Ureter (tissue), 1 donor: ENCODE measurements at regions not wholly inside any gene's neighbourhood (a gene's known extent, or its start where the extent isn't known, plus 50 kb on each side); places are given as distances from the start of the nearest gene placed in this dataset.
"Not testable (repeated sequence)": the region's sequence is repeated elsewhere in the genome, so short reads cannot be mapped to it uniquely, and the experiment has no call there.

ENCODE experiments used
- DNase-seq: peaks from one replicate; pipeline ENCODE4 v3.0.0-alpha.2; 2020; ENCODE audit warnings: low spot score
- donor health status: DM: yes; HTN: yes; CAD: no.

- DNase-seq, result no peak
Measured at GRCh38 chr11:87878373-87878825, 296.8 kb downstream of the RAB38 start.

GRCh38 chr11:87871056-87871455 is 304.2 kb downstream of the RAB38 start:
- no peak for DNase-seq

- DNase-seq, result no peak
Measured at GRCh38 chr11:87870086-87870485, 305.2 kb downstream of the RAB38 start.

GRCh38 chr11:87866951-87867350 is 308.3 kb downstream of the RAB38 start:
- no peak for DNase-seq

GRCh38 chr11:87861030-87861429 is 314.2 kb downstream of the RAB38 start:
- DNase-seq, result no peak

GRCh38 chr11:87859636-87860035 is 315.6 kb downstream of the RAB38 start:
- no peak for DNase-seq

- DNase-seq, result no peak
Measured at GRCh38 chr11:87851827-87852226, 323.4 kb downstream of the RAB38 start.

GRCh38 chr11:87851234-87851633 is 324.0 kb downstream of the RAB38 start:
- DNase-seq, result no peak

- DNase-seq, result no peak
Measured at GRCh38 chr11:87849216-87849615, 326.0 kb downstream of the RAB38 start.

GRCh38 chr11:87840786-87841185 is 334.5 kb downstream of the RAB38 start:
- DNase-seq, result no peak

GRCh38 chr11:87832211-87832610 is 343.0 kb downstream of the RAB38 start:
- DNase-seq, result no peak

- DNase-seq, result no peak
Measured at GRCh38 chr11:87820011-87820410, 355.2 kb downstream of the RAB38 start.

- no peak for DNase-seq
Measured at GRCh38 chr11:87819151-87819550, 356.1 kb downstream of the RAB38 start.

GRCh38 chr11:87812571-87813365 is 362.5 kb downstream of the RAB38 start:
- no peak for DNase-seq

- DNase-seq, result no peak
Measured at GRCh38 chr11:87810486-87810885, 364.8 kb downstream of the RAB38 start.

- no peak for DNase-seq
Measured at GRCh38 chr11:87809256-87809655, 366.0 kb downstream of the RAB38 start.

- no peak for DNase-seq
Measured at GRCh38 chr11:87804176-87804575, 371.1 kb downstream of the RAB38 start.

GRCh38 chr11:87803748-87804147 is 371.5 kb downstream of the RAB38 start:
- no peak for DNase-seq

GRCh38 chr11:87784862-87785261 is 390.4 kb downstream of the RAB38 start:
- DNase-seq, result not testable (repeated sequence)

- no peak for DNase-seq
Measured at GRCh38 chr11:87780068-87780413, 395.2 kb downstream of the RAB38 start.

GRCh38 chr11:87779276-87780067 is 395.8 kb downstream of the RAB38 start:
- no peak for DNase-seq

GRCh38 chr11:87778357-87778756 is 396.9 kb downstream of the RAB38 start:
- no peak for DNase-seq

- no peak for DNase-seq
Measured at GRCh38 chr11:87775036-87775435, 400.2 kb downstream of the RAB38 start.
